Skeletal muscle tissue (tissue), 3 donors: ENCODE measurements at regions not wholly inside any gene's neighbourhood (a gene's known extent, or its start where the extent isn't known, plus 50 kb on each side); places are given as distances from the start of the nearest gene placed in this dataset.

Experiments used
- H3K27ac ChIP-seq: one replicate; pipeline ENCODE4 v1.7.0; 2013; ENCODE audit warnings: mild to moderate bottlenecking, low read depth, low read length, inconsistent platforms
- H3K27me3 ChIP-seq, 3 donors: one replicate each; pipeline ENCODE4 v1.7.0; 2013; ENCODE audit warnings: low read length in 3 of 3; ENCODE audit not compliant: control insufficient read depth in 3 of 3, insufficient read depth in 3 of 3
- H3K36me3 ChIP-seq, 3 donors: one replicate each; pipeline ENCODE4 v1.7.0; 2013; ENCODE audit warnings: low read length in 3 of 3; ENCODE audit not compliant: control insufficient read depth in 3 of 3, insufficient read depth in 3 of 3
- H3K4me1 ChIP-seq, 3 donors: one replicate each; pipeline ENCODE4 v1.7.0; 2013; ENCODE audit warnings: low read length in 3 of 3, mild to moderate bottlenecking in 3 of 3; ENCODE audit not compliant: control insufficient read depth in 3 of 3, insufficient read depth in 3 of 3
- H3K4me3 ChIP-seq, 3 donors: one replicate each; pipeline ENCODE4 v1.7.0; 2013; ENCODE audit warnings: low read length in 3 of 3
- H3K9ac ChIP-seq, 3 donors: one replicate each; pipeline ENCODE4 v1.7.0; 2013; ENCODE audit warnings: low read length in 3 of 3, mild to moderate bottlenecking in 3 of 3, moderate library complexity in 2 of 3, low read depth in 1 of 3
- H3K9me3 ChIP-seq, 3 donors: one replicate each; pipeline ENCODE4 v1.7.0; 2013; ENCODE audit warnings: low read length in 3 of 3; ENCODE audit not compliant: control insufficient read depth in 3 of 3
- donor health status: Osteomylitis.

- Histone ChIP-seq H3K4me3 (no peak overlapping the region), H3K27me3 (peaks cover 0 to 8% (median 5%) of the 10 kb centered on the region in 3 donors), H3K27ac (no peak overlapping the region), H3K9ac (no peak overlapping the region), H3K9me3 (no peaks in the 10 kb centered on the region), H3K4me1 (no peaks in the 10 kb centered on the region), H3K36me3 (no peaks in the 10 kb centered on the region)
Measured at GRCh38 chr22:48800886-48801607, 1026.6 kb downstream of the BRD1 start.

DNA sequence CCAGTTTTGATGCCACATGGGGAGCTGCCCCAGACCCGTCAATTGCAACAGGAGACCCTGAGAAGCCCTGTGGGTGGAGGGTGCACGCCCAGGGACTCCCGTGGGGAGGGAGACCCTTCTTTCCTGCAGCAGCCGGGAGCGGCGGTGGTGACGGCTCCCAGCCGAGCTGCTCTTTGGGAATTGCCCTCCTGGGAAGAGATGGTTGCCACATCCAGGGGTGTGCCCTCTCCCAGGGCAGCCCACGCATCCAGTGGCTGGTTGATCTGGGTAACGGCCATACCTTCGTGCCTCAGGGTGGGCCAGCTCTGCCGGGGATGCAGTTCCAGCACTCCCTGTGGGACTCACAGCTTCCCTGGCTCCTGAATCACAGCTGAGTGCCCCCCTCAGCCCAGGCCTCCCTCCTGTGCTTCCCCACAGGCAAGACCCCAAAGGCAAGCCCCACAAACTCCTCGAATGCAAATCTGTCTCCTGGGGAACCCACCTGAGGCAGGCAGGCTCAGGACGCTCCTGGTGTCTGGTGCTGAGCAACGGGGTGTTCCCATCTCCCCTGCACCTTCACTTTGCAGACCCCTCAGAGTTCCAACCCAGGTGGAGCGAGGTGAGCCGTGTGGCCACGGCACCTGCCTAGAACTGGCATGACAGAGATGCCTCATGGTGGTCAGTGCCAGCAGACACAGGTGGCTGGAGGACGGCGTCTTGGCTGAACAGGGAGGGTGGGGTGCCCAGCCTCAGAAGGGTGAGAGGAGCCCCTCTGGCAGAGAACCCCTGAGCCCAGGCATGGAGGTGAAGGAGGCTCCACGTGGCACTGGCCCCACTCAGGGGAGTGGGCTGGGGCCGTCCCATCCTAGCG, 1027.4 kb downstream of the BRD1 start:
- Histone ChIP-seq H3K27me3 (peaks cover 0 to 9% (median 5%) of the 10 kb centered on the region in 3 donors), H3K4me3 (no peak overlapping the region), H3K4me1 (no peaks in the 10 kb centered on the region), H3K36me3 (no peaks in the 10 kb centered on the region), H3K9me3 (no peaks in the 10 kb centered on the region), H3K9ac (no peak overlapping the region), H3K27ac (no peak overlapping the region)

- H3K36me3 ChIP-seq: no peaks in the 10 kb centered on the region
- H3K4me1 ChIP-seq: no peaks in the 10 kb centered on the region
- H3K4me3 ChIP-seq: no peak overlapping the region
- H3K9ac ChIP-seq: no peak overlapping the region
- H3K27ac ChIP-seq: no peak overlapping the region
- H3K9me3 ChIP-seq: no peaks in the 10 kb centered on the region
- peaks cover 0 to 9% (median 5%) of the 10 kb centered on the region in 3 donors for H3K27me3 ChIP-seq
Measured at GRCh38 chr22:48799227-48799970, 1028.3 kb downstream of the BRD1 start.

DNA sequence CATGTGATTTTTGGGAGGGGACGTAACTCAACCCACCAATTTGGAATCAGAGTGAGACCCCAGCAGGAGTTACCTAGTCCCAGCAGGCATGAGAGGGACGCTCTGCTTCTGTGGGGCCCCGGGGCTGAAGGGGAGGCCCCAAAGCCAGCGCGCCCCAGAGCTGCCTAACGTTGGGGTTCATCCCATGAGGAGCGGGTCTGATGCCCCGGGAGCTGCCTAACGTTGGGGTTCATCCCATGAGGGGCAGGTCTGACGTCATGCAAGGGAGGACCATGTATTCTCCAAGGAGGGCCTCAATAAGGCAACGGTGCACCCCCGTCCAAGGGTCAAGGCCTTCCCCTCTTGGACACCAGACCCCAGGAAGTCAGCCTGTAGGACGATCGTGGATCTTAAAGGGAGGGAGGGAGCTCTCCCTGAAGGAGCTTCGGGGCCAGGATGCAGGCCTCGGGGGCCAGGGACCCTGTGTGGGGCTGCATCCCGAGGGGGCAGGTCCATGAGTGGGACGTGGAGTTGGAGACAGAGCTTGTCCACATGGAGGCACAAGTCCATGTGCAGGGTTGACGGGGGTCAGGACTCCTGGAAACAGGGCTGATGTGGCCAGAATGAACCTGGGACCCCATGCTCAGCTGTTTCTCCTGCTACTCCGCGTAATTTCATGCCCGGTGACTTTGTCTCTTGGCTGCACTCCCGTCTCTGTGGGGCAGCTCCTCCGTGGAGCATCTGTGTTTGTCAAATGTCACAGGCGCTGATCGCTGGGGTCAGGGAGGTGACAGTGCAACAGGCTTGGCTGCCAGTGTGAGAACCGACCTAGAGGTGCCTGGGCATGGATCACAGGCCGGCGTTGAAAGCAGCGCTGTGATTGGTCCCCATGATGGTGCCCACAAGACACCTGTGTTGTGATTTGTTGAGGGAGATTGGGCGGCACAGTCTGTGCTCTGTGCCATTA, 1029.1 kb downstream of the BRD1 start:
- Histone ChIP-seq H3K4me3 (no peak overlapping the region), H3K4me1 (no peaks in the 10 kb centered on the region), H3K9me3 (no peaks in the 10 kb centered on the region), H3K36me3 (no peaks in the 10 kb centered on the region), H3K9ac (no peak overlapping the region), H3K27ac (no peak overlapping the region), H3K27me3 (peaks cover 0 to 9% (median 2%) of the 10 kb centered on the region in 3 donors)

DNA sequence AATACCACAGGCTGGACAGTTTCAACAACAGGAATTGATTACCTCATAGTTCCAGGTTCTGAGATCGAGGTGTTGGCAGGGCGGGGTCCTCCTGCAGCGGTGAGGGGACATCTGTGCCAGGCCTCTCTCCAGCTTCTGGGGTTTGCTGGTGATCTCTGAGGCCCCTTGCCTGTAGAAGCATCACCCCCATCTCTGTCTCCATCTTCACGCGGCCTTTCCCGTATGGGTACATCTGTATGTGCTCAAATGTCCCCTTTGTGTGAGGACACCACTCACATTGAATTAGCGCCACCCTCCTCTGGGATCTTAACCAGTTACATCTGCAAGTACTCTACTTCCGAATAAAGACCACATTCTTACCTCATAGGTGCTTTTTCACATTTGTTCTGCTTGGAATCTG, 1029.9 kb downstream of the BRD1 start:
- Histone ChIP-seq H3K9ac (no peak overlapping the region), H3K27me3 (peaks cover 0 to 9% (median 0%) of the 10 kb centered on the region in 3 donors), H3K27ac (no peak overlapping the region), H3K4me3 (no peak overlapping the region), H3K9me3 (no peaks in the 10 kb centered on the region), H3K4me1 (no peaks in the 10 kb centered on the region), H3K36me3 (no peaks in the 10 kb centered on the region)

- no peak overlapping the region for H3K27ac ChIP-seq
- H3K9me3 ChIP-seq: no peaks in the 10 kb centered on the region
- H3K27me3 ChIP-seq: peaks cover 0 to 9% (median 0%) of the 10 kb centered on the region in 3 donors
- no peaks in the 10 kb centered on the region for H3K36me3 ChIP-seq
- no peak overlapping the region for H3K9ac ChIP-seq
- no peaks in the 10 kb centered on the region for H3K4me1 ChIP-seq
- no peak overlapping the region for H3K4me3 ChIP-seq
Measured at GRCh38 chr22:48796310-48797015, 1031.2 kb downstream of the BRD1 start.

DNA sequence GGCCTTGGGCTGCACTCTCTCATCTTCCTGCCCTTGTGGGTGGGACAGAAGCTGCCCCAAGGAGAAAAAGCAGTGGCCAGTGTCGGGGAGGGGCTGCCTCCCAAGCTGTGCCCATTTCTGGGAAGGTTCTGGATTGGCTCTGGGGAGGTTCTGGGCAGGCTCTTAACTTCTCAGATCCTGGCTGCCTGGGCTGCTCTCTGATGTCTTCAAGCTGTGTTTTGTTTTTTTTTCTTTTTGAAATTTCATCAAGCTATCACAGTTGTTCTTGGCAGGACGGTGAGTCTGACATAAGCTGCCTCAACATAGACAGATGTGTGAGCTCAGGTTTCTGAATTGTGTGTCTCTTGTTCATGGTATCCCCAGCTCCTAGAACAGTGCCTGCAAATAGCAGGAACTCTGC, 1032.0 kb downstream of the BRD1 start:
- Histone ChIP-seq H3K4me3 (no peak overlapping the region), H3K27me3 (peaks cover 0 to 9% (median 0%) of the 10 kb centered on the region in 3 donors), H3K27ac (no peak overlapping the region), H3K9ac (no peak overlapping the region), H3K4me1 (no peaks in the 10 kb centered on the region), H3K36me3 (no peaks in the 10 kb centered on the region), H3K9me3 (no peaks in the 10 kb centered on the region)

- no peaks in the 10 kb centered on the region for H3K36me3 ChIP-seq
- no peaks in the 10 kb centered on the region for H3K4me1 ChIP-seq
- H3K9ac ChIP-seq: no peak overlapping the region
- peaks cover 0 to 9% (median 0%) of the 10 kb centered on the region in 3 donors for H3K27me3 ChIP-seq
- no peak overlapping the region for H3K27ac ChIP-seq
- no peak overlapping the region for H3K4me3 ChIP-seq
- no peaks in the 10 kb centered on the region for H3K9me3 ChIP-seq
Measured at GRCh38 chr22:48794906-48795305, 1032.8 kb downstream of the BRD1 start.

DNA sequence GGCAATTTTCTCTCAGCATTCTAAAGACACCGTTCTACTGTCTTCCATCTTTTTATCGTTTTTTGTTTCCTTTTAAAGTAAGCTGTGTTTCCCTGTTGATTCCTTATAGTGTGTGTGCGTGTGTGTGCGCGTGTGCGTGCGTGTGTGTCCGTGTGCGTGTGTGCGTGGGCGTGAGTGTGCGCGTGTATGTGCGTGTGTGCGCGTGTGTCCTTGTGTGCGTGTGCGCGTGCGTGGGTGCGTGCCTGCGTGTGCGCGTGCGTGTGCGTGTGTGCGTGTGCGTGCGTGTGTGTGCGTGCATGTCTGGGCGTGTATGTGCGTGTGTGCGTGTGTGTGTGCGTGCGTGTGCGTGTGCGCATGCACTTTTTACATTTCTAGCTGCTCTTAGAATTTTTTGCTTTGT, 1033.7 kb downstream of the BRD1 start:
- Histone ChIP-seq H3K36me3 (no peaks in the 10 kb centered on the region), H3K4me1 (no peaks in the 10 kb centered on the region)

More for the DNA sequence above, 1033.7 kb downstream of the BRD1 start:
- Histone ChIP-seq H3K9ac (no peak overlapping the region), H3K27me3 (peaks cover 0 to 9% (median 0%) of the 10 kb centered on the region in 3 donors), H3K9me3 (no peaks in the 10 kb centered on the region), H3K27ac (no peak overlapping the region), H3K4me3 (no peak overlapping the region)
